ENCODE measurements at regions not wholly inside any gene's neighbourhood (a gene's known extent, or its start where the extent isn't known, plus 50 kb on each side); places are given as distances from the start of the nearest gene placed in this dataset.

GRCh38 chr7:121730869-121731268 lies 142.1 kb upstream of the PTPRZ1 start:
- TF ChIP-seq CTCF (IDR thresholded peaks at IDR 0.05 in 4 of 5, conservative IDR thresholded peaks at IDR 0.05 in 1 of 5), result no peak
- TF ChIP-seq POLR2A (IDR thresholded peaks at IDR 0.05), result no peak

Data from gastrocnemius medialis (tissue), 4 donors.